Peyer's patch (tissue), 4 donors: ENCODE measurements at regions not wholly inside any gene's neighbourhood (a gene's known extent, or its start where the extent isn't known, plus 50 kb on each side); places are given as distances from the start of the nearest gene placed in this dataset.

Experiments used
- CTCF ChIP-seq, 6 experiments: fragments of 450-650 bp in 4 of 6; fragments of 200-600 bp in 2 of 6; sonication (generic) in 1 of 6; IDR thresholded peaks; one replicate each; pipeline ENCODE4 v1.5.1; 2017 to 2019; ENCODE audit warnings: antibody characterized with exemption in 6 of 6, mild to moderate bottlenecking in 3 of 6, moderate library complexity in 1 of 6
- POLR2A ChIP-seq, 2 donors: fragments of 450-650 bp; IDR thresholded peaks; one replicate each; pipeline ENCODE4 v1.5.1; 2017; ENCODE audit warnings: antibody characterized with exemption in 2 of 2, mild to moderate bottlenecking in 2 of 2, moderate library complexity in 2 of 2

GRCh38 chr6:170149681-170150589 lies 140.9 kb downstream of the DLL1 start:
- TF ChIP-seq CTCF (IDR thresholded peaks at IDR 0.05), result no peak
- TF ChIP-seq POLR2A (IDR thresholded peaks at IDR 0.05), result no peak
